AG04449 (cell line): ENCODE measurements at regions not wholly inside any gene's neighbourhood (a gene's known extent, or its start where the extent isn't known, plus 50 kb on each side); places are given as distances from the start of the nearest gene placed in this dataset.

ENCODE experiments used
- CTCF ChIA-PET: fragments of 350-600 bp; formaldehyde crosslinking; extraction: SDS; loops from one replicate; lab custom pipeline; 2021; ENCODE audit warnings: antibody characterized with exemption; lab: Yijun Ruan, JAX
- POLR2A ChIA-PET: fragments of 400-600, 350-600 bp; formaldehyde crosslinking; extraction: SDS; loops from one replicate; lab custom pipeline; 2020; ENCODE audit warnings: antibody characterized with exemption, inconsistent platforms; lab: Yijun Ruan, JAX
- DNase-seq: peaks from one replicate; pipeline ENCODE4 v3.0.0-alpha.2; 2010; ENCODE audit warnings: low read depth, low spot score
- H3K4me3 ChIP-seq: 2 replicates; pipeline ENCODE4 v1.5.1; 2011; ENCODE audit warnings: low read depth, mild to moderate bottlenecking, control low read depth, low read length
- CTCF ChIP-seq: IDR thresholded peaks from one replicate; pipeline ENCODE4 v1.5.1; 2011; ENCODE audit warnings: mild to moderate bottlenecking, moderate library complexity, low read length, control low read depth, inconsistent platforms; ENCODE audit not compliant: insufficient read depth; ENCODE audit errors: missing control alignments

DNA sequence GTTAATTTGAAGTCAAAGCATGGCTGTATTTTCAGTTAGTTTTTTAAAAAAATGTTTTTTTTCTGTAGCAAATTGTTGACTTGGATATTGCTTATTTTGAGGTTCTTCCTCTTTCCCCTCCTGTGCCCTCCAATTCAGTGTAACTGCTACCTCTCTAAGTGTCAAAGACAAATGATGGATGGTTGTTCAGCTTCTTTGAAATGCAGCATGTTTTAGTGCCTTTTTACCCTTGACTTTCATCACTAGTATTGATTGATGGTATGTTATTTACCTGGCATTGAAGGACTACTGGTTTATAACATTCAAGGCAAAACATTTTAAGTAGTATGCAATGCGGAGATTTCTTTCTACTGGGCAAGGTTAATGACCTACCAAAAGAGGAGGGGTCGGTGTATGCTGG is 281.0 kb upstream of the FAT1 start:
- ChIA-PET POLR2A (no interaction called here), CTCF (no interaction called here)
- no peak overlapping the region for H3K4me3 ChIP-seq
- no peak for DNase-seq
- TF ChIP-seq CTCF, result no peak

DNA sequence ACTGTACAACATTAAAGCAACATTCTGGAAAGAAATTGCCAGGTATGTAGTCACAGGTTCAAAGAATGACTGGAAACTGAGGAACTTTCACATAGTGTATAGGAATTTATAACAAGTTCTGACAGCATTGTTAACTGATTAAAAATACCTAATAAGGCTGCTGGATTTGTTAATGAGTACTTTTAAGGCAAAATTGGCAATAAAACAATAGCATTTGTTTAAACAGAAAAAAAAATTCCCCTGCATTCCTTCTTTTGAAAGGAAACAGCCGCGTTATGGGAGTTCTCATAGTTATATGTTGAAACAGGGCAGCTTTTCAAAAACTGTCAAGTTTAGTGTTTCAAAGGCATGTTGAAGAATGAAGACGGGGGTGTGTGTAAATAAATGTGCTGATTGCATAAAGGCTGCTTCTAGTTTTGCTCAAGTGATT is 282.5 kb upstream of the FAT1 start:
- peak; percentile 36 for DNase-seq
- H3K4me3 ChIP-seq, result no peak overlapping the region
- POLR2A ChIA-PET, result interaction anchor here (0.7 kb wide), 1 partner anchor 877 kb away, joined by 3 read pairs; no protein-coding TSS in a partner anchor
- CTCF ChIA-PET, result interaction anchor here (1.0 kb wide), 1 partner anchor 21 kb away, joined by 3 read pairs; no protein-coding TSS in a partner anchor
- no peak for TF ChIP-seq CTCF

DNA sequence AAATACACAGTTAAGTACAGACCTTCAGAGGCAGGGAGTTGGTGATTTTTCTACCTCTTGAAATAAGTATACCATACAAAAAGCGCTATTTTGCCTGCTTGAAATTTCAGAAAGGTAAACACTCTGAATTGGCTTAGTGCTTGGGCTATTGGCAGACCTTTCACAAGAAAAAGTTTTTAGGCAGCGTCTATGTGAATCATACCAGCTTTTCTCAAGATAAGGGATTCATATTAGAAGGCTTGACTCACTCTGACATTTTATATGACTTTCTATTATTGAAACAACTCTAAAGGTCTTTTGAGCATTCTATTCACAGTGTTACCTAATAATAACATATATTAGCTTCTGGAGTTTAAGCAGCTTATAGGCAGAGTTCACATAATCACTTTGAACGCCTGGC is 286.4 kb upstream of the FAT1 start:
- no peak for TF ChIP-seq CTCF
- DNase-seq, result no peak
- ChIA-PET POLR2A (no interaction called here), CTCF (no interaction called here)
- no peak overlapping the region for H3K4me3 ChIP-seq

GRCh38 chr4:187016101-187016500 is 292.4 kb upstream of the FAT1 start:
- no peak for TF ChIP-seq CTCF
- no peak overlapping the region for H3K4me3 ChIP-seq
- CTCF ChIA-PET, result no interaction called here
- POLR2A ChIA-PET, result no interaction called here
- no peak for DNase-seq

DNA sequence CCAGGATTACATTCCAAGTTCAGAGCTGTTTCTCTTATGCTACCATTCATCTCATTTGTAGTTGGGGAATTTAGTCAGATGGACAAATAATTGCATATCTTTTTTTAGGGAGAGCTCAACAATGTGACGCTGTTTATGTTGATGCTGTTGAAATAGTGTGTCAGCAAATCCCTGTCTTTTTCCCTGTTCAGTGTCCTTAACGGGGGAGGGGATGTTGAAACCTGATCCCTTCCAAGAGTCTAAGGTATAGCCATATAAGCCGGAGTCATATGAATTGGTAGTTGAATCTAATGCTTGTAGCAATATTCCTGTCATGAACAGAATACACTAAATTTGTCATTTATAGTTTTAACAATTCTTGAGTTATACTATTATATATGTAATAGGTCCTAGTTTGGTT is 293.5 kb upstream of the FAT1 start:
- ChIA-PET POLR2A (no interaction called here), CTCF (no interaction called here)
- DNase-seq, result no peak
- no peak for TF ChIP-seq CTCF
- H3K4me3 ChIP-seq, result no peak overlapping the region

- ChIA-PET POLR2A (no interaction called here), CTCF (no interaction called here)
- TF ChIP-seq CTCF, result no peak
- DNase-seq, result no peak
- no peak overlapping the region for H3K4me3 ChIP-seq
These were observed 296.2 kb upstream of the FAT1 start for GRCh38 chr4:187019896-187020295.
